ENCODE measurements at regions not wholly inside any gene's neighbourhood (a gene's known extent, or its start where the extent isn't known, plus 50 kb on each side); places are given as distances from the start of the nearest gene placed in this dataset.
A peak's percentile ranks its signal among the peaks of the same experiment; 100 is the strongest.

DNA sequence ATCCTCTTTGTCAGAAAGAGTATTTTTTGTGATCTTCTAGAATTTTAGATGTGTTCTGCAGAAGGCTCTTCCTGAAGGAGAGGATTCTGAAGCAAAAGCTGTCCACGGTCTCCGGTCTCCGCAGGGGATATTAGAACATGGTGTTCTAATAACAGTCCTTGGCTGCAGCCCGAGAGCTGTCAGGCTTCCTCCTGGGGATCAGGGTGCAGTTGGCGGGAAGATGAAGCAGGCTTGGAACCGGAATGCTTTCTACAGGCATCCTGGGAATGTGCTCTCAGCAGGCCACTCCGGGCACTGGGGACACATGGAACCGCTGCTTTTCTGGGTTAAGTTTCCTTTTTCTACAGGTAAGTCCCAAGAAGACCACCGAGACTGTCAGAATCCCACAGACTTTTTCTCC is 118.6 kb upstream of the PARD3 start:
- Histone ChIP-seq H3K36me3 (ENCODE audit: control insufficient read depth in 4 of 4, insufficient read depth in 3 of 4, low read depth in 1 of 4, low read length in 3 of 4) (no peaks in the 10 kb centered on the region), H3K4me3 (ENCODE audit: low read depth in 1 of 3, low read length in 3 of 3) (no peak overlapping the region), H3K27me3 (ENCODE audit: control insufficient read depth in 4 of 4, insufficient read depth in 4 of 4, low read length in 3 of 4) (no peaks in the 10 kb centered on the region), H3K4me1 (ENCODE audit: control insufficient read depth in 4 of 4, insufficient read depth in 4 of 4, low read length in 3 of 4) (no peaks in the 10 kb centered on the region), H3K27ac (ENCODE audit: low read depth in 1 of 2, low read length in 2 of 2) (no peak overlapping the region), H3K9ac (ENCODE audit: low read depth in 1 of 2, low read length in 2 of 2) (no peak overlapping the region), H3K9me3 (ENCODE audit: control insufficient read depth in 4 of 4, low read length in 3 of 4) (no peaks in the 10 kb centered on the region)
- WGBS: 67% methylated on average over 9 of the region's 9 CpGs
- DNase-seq (ENCODE audit: low spot score): no peak
- no peak for TF ChIP-seq RAD21 (IDR thresholded peaks at IDR 0.05)
- peak; percentile 68 for TF ChIP-seq NR2F2 (IDR thresholded peaks at IDR 0.05)
- peak; percentile 31 for TF ChIP-seq SP1 (IDR thresholded peaks at IDR 0.05)

DNA sequence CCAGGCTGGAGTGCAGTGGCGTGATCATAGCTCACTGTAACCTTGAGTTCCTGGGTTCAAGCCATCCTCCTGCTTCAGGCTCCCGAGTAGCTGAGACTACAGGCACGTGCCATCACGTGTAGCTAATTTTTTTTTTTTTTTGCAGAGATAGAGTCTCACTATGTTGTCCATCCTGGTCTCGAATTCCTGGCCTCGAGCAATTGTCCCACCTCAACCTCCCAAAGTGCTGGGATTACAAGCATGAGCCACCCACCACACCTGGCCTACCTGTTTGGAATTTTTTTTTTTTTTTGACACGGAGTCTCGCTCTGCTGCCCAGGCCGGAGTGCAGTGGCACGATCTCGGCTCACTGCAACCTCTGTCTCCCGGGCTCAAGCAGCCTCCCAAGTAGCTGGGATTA is 117.1 kb upstream of the PARD3 start:
- 94% methylated on average over 12 of the region's 12 CpGs for WGBS
- TF ChIP-seq, protein P1, sequence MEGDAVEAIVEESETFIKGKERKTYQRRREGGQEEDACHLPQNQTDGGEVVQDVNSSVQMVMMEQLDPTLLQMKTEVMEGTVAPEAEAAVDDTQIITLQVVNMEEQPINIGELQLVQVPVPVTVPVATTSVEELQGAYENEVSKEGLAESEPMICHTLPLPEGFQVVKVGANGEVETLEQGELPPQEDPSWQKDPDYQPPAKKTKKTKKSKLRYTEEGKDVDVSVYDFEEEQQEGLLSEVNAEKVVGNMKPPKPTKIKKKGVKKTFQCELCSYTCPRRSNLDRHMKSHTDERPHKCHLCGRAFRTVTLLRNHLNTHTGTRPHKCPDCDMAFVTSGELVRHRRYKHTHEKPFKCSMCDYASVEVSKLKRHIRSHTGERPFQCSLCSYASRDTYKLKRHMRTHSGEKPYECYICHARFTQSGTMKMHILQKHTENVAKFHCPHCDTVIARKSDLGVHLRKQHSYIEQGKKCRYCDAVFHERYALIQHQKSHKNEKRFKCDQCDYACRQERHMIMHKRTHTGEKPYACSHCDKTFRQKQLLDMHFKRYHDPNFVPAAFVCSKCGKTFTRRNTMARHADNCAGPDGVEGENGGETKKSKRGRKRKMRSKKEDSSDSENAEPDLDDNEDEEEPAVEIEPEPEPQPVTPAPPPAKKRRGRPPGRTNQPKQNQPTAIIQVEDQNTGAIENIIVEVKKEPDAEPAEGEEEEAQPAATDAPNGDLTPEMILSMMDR (IDR thresholded peaks at IDR 0.05; ENCODE audit: low read depth, low read length, missing input control): no peak
- no peak for TF ChIP-seq YY1 (IDR thresholded peaks at IDR 0.05)
- TF ChIP-seq EGR1 (IDR thresholded peaks at IDR 0.05; ENCODE audit: low read depth in 2 of 2): no peak
- TF ChIP-seq SP1 (IDR thresholded peaks at IDR 0.05): no peak
- TF ChIP-seq FOXA1 (IDR thresholded peaks at IDR 0.05): no peak
- TF ChIP-seq, protein P2, sequence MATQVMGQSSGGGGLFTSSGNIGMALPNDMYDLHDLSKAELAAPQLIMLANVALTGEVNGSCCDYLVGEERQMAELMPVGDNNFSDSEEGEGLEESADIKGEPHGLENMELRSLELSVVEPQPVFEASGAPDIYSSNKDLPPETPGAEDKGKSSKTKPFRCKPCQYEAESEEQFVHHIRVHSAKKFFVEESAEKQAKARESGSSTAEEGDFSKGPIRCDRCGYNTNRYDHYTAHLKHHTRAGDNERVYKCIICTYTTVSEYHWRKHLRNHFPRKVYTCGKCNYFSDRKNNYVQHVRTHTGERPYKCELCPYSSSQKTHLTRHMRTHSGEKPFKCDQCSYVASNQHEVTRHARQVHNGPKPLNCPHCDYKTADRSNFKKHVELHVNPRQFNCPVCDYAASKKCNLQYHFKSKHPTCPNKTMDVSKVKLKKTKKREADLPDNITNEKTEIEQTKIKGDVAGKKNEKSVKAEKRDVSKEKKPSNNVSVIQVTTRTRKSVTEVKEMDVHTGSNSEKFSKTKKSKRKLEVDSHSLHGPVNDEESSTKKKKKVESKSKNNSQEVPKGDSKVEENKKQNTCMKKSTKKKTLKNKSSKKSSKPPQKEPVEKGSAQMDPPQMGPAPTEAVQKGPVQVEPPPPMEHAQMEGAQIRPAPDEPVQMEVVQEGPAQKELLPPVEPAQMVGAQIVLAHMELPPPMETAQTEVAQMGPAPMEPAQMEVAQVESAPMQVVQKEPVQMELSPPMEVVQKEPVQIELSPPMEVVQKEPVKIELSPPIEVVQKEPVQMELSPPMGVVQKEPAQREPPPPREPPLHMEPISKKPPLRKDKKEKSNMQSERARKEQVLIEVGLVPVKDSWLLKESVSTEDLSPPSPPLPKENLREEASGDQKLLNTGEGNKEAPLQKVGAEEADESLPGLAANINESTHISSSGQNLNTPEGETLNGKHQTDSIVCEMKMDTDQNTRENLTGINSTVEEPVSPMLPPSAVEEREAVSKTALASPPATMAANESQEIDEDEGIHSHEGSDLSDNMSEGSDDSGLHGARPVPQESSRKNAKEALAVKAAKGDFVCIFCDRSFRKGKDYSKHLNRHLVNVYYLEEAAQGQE (IDR thresholded peaks at IDR 0.05): no peak
- no peak for TF ChIP-seq TAF1 (conservative IDR thresholded peaks at IDR 0.05)
- TF ChIP-seq, protein P3, sequence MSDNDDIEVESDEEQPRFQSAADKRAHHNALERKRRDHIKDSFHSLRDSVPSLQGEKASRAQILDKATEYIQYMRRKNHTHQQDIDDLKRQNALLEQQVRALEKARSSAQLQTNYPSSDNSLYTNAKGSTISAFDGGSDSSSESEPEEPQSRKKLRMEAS (IDR thresholded peaks at IDR 0.05): no peak
- no peak for TF ChIP-seq FOXA2 (IDR thresholded peaks at IDR 0.05)
- no peak for TF ChIP-seq NR2F2 (IDR thresholded peaks at IDR 0.05)
- TF ChIP-seq HNF4A (conservative IDR thresholded peaks at IDR 0.05): no peak
- TF ChIP-seq GABPA (IDR thresholded peaks at IDR 0.05 in 1 of 2, conservative IDR thresholded peaks at IDR 0.05 in 1 of 2): no peak
- TF ChIP-seq JUND (IDR thresholded peaks at IDR 0.05): no peak
- no peak for TF ChIP-seq RAD21 (IDR thresholded peaks at IDR 0.05)
- no peak for TF ChIP-seq HNF4G (IDR thresholded peaks at IDR 0.05)
- no peak for TF ChIP-seq RXRA (IDR thresholded peaks at IDR 0.05)
- Histone ChIP-seq H3K36me3 (ENCODE audit: control insufficient read depth in 4 of 4, insufficient read depth in 3 of 4, low read depth in 1 of 4, low read length in 3 of 4) (no peaks in the 10 kb centered on the region), H3K4me1 (ENCODE audit: control insufficient read depth in 4 of 4, insufficient read depth in 4 of 4, low read length in 3 of 4) (no peaks in the 10 kb centered on the region), H3K4me3 (ENCODE audit: low read depth in 1 of 3, low read length in 3 of 3) (no peak overlapping the region), H3K27me3 (ENCODE audit: control insufficient read depth in 4 of 4, insufficient read depth in 4 of 4, low read length in 3 of 4) (no peaks in the 10 kb centered on the region), H3K27ac (ENCODE audit: low read depth in 1 of 2, low read length in 2 of 2) (no peak overlapping the region), H3K9me3 (ENCODE audit: control insufficient read depth in 4 of 4, low read length in 3 of 4) (no peaks in the 10 kb centered on the region), H3K9ac (ENCODE audit: low read depth in 1 of 2, low read length in 2 of 2) (no peak overlapping the region)
- DNase-seq (ENCODE audit: low spot score): no peak
